K562 (cell line): ENCODE measurements at regions not wholly inside any gene's neighbourhood (a gene's known extent, or its start where the extent isn't known, plus 50 kb on each side); places are given as distances from the start of the nearest gene placed in this dataset.

Experiments used
- ATAC-seq: fragments of 200-7000 bp; cut with Tn5 transposase; 3 replicates; pipeline ENCODE4 v1.9.1; 2020; ENCODE audit warnings: moderate library complexity
- BruUV-seq: library from RNA; stranded (reverse); fragments of 400-500 nt; replicated peaks from 2 replicates; lab custom pipeline; 2021; lab: Mats Ljungman, UMichigan
- CTCF ChIA-PET: fragments of 300-600 bp; formaldehyde crosslinking; extraction: SDS; loops from one replicate; lab custom pipeline; 2021; ENCODE audit warnings: low intra/inter-chr PET ratio; lab: Yijun Ruan, JAX
- POLR2A ChIA-PET: fragments of 300-600, 350-650 bp; sonication (Branson Sonifier 250); formaldehyde crosslinking; extraction: SDS; loops from one replicate; lab custom pipeline; 2021; ENCODE audit warnings: antibody characterized with exemption, inconsistent platforms; lab: Yijun Ruan, JAX
- DNase-seq, 4 experiments: peaks; one replicate each; pipeline versions ENCODE4 v3.0.0 to v3.0.0-alpha.2; 2011 to 2018; ENCODE audit warnings: low spot score in 3 of 4, mixed read lengths in 3 of 4; ENCODE audit errors: extremely low read depth in 1 of 4
- FAIRE-seq: peaks from 2 replicates; lab custom pipeline; 2011; peaks lifted over from hg19 to GRCh38; lab: Jason Lieb, UNC
- H2AFZ ChIP-seq: 2 replicates; pipeline ENCODE4 v1.6.0; 2011; ENCODE audit warnings: low read depth, low read length, control low read depth, inconsistent platforms
- H3K27ac ChIP-seq: fragments of 200-600 bp; 3 replicates; pipeline ENCODE4 v1.8.0; 2011; ENCODE audit warnings: low read depth, mild to moderate bottlenecking, control low read depth, inconsistent platforms, low read length, moderate library complexity, mixed read lengths; ENCODE audit errors: extremely low read depth
- H3K27me3 ChIP-seq, 2 experiments: fragments of 300-600 bp in 1 of 2; 2 replicates in 1 of 2; 3 replicates in 1 of 2; pipeline versions ENCODE4 v1.6.0 to v1.8.0; 2011; ENCODE audit warnings: inconsistent platforms in 2 of 2, low read length in 2 of 2, mild to moderate bottlenecking in 1 of 2, mixed read lengths in 1 of 2, moderate library complexity in 1 of 2; ENCODE audit not compliant: control insufficient read depth in 2 of 2, insufficient read depth in 2 of 2
- H3K36me3 ChIP-seq: fragments of 300-600 bp; 3 replicates; pipeline ENCODE4 v1.8.0; 2011; ENCODE audit warnings: mild to moderate bottlenecking, low read length, inconsistent platforms; ENCODE audit not compliant: control insufficient read depth, insufficient read depth
- H3K4me1 ChIP-seq, 2 experiments: fragments of 200-600 bp in 1 of 2; replicated peaks in 1 of 2; 2 replicates in 1 of 2; 3 replicates in 1 of 2; pipeline versions ENCODE4 v1.5.1 to v1.8.0; 2011; ENCODE audit warnings: inconsistent platforms in 2 of 2, low read length in 2 of 2, mild to moderate bottlenecking in 1 of 2, mixed read lengths in 1 of 2, moderate library complexity in 1 of 2; ENCODE audit not compliant: control insufficient read depth in 2 of 2, insufficient read depth in 2 of 2
- H3K4me2 ChIP-seq: 2 replicates; pipeline ENCODE4 v1.6.1; 2011; ENCODE audit warnings: low read length, control low read depth, inconsistent platforms, mixed read lengths; ENCODE audit not compliant: insufficient read depth
- H3K4me3 ChIP-seq: fragments of 200-600 bp; sonication (generic), shearing (Covaris generic); 2 replicates; pipeline ENCODE4 v1.5.1; 2016; ENCODE audit warnings: control low read depth, inconsistent platforms
- H3K79me2 ChIP-seq: fragments of 200-600 bp; 3 replicates; pipeline ENCODE4 v1.8.0; 2011; ENCODE audit warnings: low read length, inconsistent platforms; ENCODE audit not compliant: control insufficient read depth, insufficient read depth
- H3K9ac ChIP-seq, 2 experiments: 2 replicates each; pipeline versions ENCODE4 v1.6.0 to v1.6.1; 2011; ENCODE audit warnings: low read depth in 2 of 2, low read length in 2 of 2, control low read depth in 1 of 2, inconsistent platforms in 1 of 2, mild to moderate bottlenecking in 1 of 2, mixed read lengths in 1 of 2; ENCODE audit not compliant: insufficient read depth in 1 of 2
- H3K9me1 ChIP-seq: one replicate; pipeline ENCODE4 v1.6.0; 2011; ENCODE audit warnings: inconsistent platforms, mild to moderate bottlenecking, low read length, moderate library complexity; ENCODE audit not compliant: control insufficient read depth, insufficient read depth
- H3K9me3 ChIP-seq: replicated peaks from 2 replicates; pipeline ENCODE4 v1.5.1; 2011; ENCODE audit warnings: low read depth, low read length, inconsistent platforms; ENCODE audit not compliant: control insufficient read depth, insufficient read depth
- H4K20me1 ChIP-seq: replicated peaks from 2 replicates; pipeline ENCODE4 v1.6.1; 2011; ENCODE audit warnings: low read length, inconsistent platforms, mixed read lengths; ENCODE audit not compliant: control insufficient read depth, insufficient read depth
- MCM2 ChIP-seq: fragments of 450-650 bp; IDR thresholded peaks from 2 replicates; pipeline ENCODE4 v1.6.1; 2017; ENCODE audit warnings: low read depth, mild to moderate bottlenecking
- MEF2A ChIP-seq: IDR thresholded peaks from 2 replicates; pipeline ENCODE4 v1.6.1; 2011; ENCODE audit warnings: low read depth, mild to moderate bottlenecking, low read length, moderate library complexity; ENCODE audit not compliant: control insufficient read depth
- NR2C1 ChIP-seq, 2 experiments: fragments of 450-650 bp; IDR thresholded peaks; 2 replicates each; pipeline ENCODE4 v1.6.1; 2017; ENCODE audit warnings: mild to moderate bottlenecking in 2 of 2, antibody characterized with exemption in 1 of 2, inconsistent platforms in 1 of 2, missing compliant biosample characterization in 1 of 2, missing genetic modification characterization in 1 of 2
- SP2 ChIP-seq: IDR thresholded peaks from 2 replicates; pipeline ENCODE4 v1.6.1; 2011; ENCODE audit warnings: mild to moderate bottlenecking, low read depth, low read length, moderate library complexity; ENCODE audit not compliant: poor library complexity, severe bottlenecking; ENCODE audit errors: extremely low read depth
- ZNF197 ChIP-seq: fragments of 200-800 bp; sonication (Bioruptor generic); IDR thresholded peaks from 2 replicates; pipeline ENCODE4 v1.6.1; 2016; ENCODE audit warnings: low read depth, missing genetic modification characterization, missing compliant biosample characterization
- ZNF695 ChIP-seq: fragments of 450-650 bp; formaldehyde crosslinking; IDR thresholded peaks from 2 replicates; pipeline ENCODE4 v1.4.0; 2020; ENCODE audit warnings: mild to moderate bottlenecking, moderate library complexity
- WGBS: fragments of 100-300 bp; shearing (Covaris generic); methylation state at CpG from one replicate; pipeline ENCODE4 v1.1.6; 2016; ENCODE audit warnings: low coverage, mixed read lengths; ENCODE audit not compliant: insufficient coverage; ENCODE audit errors: missing lambda C conversion rate; 5-methylcytosine and 5-hydroxymethylcytosine counted together
- in situ Hi-C: fragments of 300-500 bp; cut with MboI; formaldehyde crosslinking; loops from 4 replicates; pipeline ENCODE4 v1.15.0; 2018; ENCODE audit warnings: inconsistent platforms, mixed read lengths
- intact Hi-C: fragments of 100-400 bp; cut with micrococcal nuclease; formaldehyde crosslinking; loops from 2 replicates; pipeline ENCODE4 v1.14.2; 2022
- TF ChIP-seq, protein P1 (sequence below): fragments of 450-650 bp; IDR thresholded peaks from 2 replicates; pipeline ENCODE4 v1.6.1; 2016; ENCODE audit warnings: borderline replicate concordance

DNA sequence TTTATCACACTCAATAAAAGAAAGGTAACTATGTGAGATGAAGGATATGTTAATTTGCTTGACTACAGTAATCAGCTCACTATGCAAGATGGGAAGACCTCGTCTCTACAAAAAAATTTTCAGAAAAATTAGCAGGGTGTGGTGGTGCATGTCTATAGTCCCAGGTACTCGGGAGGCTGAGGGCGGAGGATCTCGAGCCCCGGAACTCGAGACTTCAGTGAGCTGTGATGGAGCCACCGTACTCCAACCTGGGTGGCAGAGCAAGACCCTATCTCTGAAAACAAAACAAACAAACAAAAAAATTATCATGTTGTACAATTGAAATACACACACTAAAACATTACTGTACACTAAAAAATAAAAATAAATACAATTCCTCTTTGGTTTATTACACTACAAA is 376.7 kb upstream of the KLHL1 start:
- Histone ChIP-seq H3K9me3 (no peaks in the 10 kb centered on the region), H3K79me2 (no peaks in the 10 kb centered on the region)

More for the DNA sequence above, 376.7 kb upstream of the KLHL1 start:
- in situ Hi-C loops, result no loop called here
- WGBS, result 0% methylated on average over 7 of the region's 7 CpGs
- no peak overlapping the region for H2AFZ ChIP-seq
- no peak overlapping the region for H3K4me2 ChIP-seq
- ATAC-seq, result no peak
- no peak overlapping the region for H3K9ac ChIP-seq
- no peaks in the 10 kb centered on the region for H4K20me1 ChIP-seq
- BruUV-seq, result no TSS peak
- FAIRE-seq, result no peak
- H3K27ac ChIP-seq, result no peak overlapping the region
- no peaks in the 10 kb centered on the region for H3K4me1 ChIP-seq
- intact Hi-C loops, result no loop called here
- H3K4me3 ChIP-seq, result no peak overlapping the region
- no peak for DNase-seq
- H3K27me3 ChIP-seq, result no peaks in the 10 kb centered on the region
- no peaks in the 10 kb centered on the region for H3K36me3 ChIP-seq
- no peaks in the 10 kb centered on the region for H3K9me1 ChIP-seq
- TF ChIP-seq ZNF197 (CRISPR knock-in tag), result no peak
- TF ChIP-seq NR2C1 (IDR thresholded peaks at IDR 0.05), result no peak
- TF ChIP-seq NR2C1 (tag; IDR thresholded peaks at IDR 0.05), result no peak
- no peak for TF ChIP-seq SP2
- TF ChIP-seq ZNF695 (CRISPR knock-in tag), result no peak
- TF ChIP-seq MEF2A, result no peak
- TF ChIP-seq, protein P1, sequence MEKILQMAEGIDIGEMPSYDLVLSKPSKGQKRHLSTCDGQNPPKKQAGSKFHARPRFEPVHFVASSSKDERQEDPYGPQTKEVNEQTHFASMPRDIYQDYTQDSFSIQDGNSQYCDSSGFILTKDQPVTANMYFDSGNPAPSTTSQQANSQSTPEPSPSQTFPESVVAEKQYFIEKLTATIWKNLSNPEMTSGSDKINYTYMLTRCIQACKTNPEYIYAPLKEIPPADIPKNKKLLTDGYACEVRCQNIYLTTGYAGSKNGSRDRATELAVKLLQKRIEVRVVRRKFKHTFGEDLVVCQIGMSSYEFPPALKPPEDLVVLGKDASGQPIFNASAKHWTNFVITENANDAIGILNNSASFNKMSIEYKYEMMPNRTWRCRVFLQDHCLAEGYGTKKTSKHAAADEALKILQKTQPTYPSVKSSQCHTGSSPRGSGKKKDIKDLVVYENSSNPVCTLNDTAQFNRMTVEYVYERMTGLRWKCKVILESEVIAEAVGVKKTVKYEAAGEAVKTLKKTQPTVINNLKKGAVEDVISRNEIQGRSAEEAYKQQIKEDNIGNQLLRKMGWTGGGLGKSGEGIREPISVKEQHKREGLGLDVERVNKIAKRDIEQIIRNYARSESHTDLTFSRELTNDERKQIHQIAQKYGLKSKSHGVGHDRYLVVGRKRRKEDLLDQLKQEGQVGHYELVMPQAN, result no peak
- no peak for TF ChIP-seq MCM2
- TF ChIP-seq, all 486 proteins: peak for 0
- ChIA-PET POLR2A (no interaction called here), CTCF (no interaction called here)
